ENCODE measurements at regions not wholly inside any gene's neighbourhood (a gene's known extent, or its start where the extent isn't known, plus 50 kb on each side); places are given as distances from the start of the nearest gene placed in this dataset.

- H3K4me3 ChIP-seq (ENCODE audit: low read depth in 1 of 2, low read length in 2 of 2), result no peak overlapping the region
- TF ChIP-seq CTCF (IDR thresholded peaks at IDR 0.05; ENCODE audit: borderline replicate concordance, extremely low read depth, low read length, poor library complexity, severe bottlenecking), result no peak
- no peak for TF ChIP-seq EZH2 (IDR thresholded peaks at IDR 0.05; ENCODE audit: borderline replicate concordance, low read depth, low read length, severe bottlenecking)
- H3K36me3 ChIP-seq (ENCODE audit: insufficient read depth, low read length), result no peaks in the 10 kb centered on the region
- H4K20me1 ChIP-seq (ENCODE audit: insufficient read depth, low read length), result no peaks in the 10 kb centered on the region
- H2AFZ ChIP-seq (ENCODE audit: low read depth, low read length), result no peak overlapping the region
- no peak overlapping the region for H3K27ac ChIP-seq (ENCODE audit: low read length)
- H3K4me2 ChIP-seq (ENCODE audit: insufficient read depth, low read length), result no peak overlapping the region
- H3K4me1 ChIP-seq (ENCODE audit: insufficient read depth, low read length), result no peaks in the 10 kb centered on the region
- no peak overlapping the region for H3K9ac ChIP-seq (ENCODE audit: low read depth, low read length)
- DNase-seq (no peak), ATAC-seq (ENCODE audit: insufficient read depth, low read depth) (no peak)
- H3K9me3 ChIP-seq (ENCODE audit: insufficient read depth, low read length, severe bottlenecking), result peaks cover 4% of the 10 kb centered on the region
- H3K27me3 ChIP-seq (ENCODE audit: insufficient read depth, low read length, poor library complexity), result no peaks in the 10 kb centered on the region
- H3K79me2 ChIP-seq (ENCODE audit: insufficient read depth, low read length), result no peaks in the 10 kb centered on the region
Measured at GRCh38 chr5:128706269-128706668, 168.2 kb upstream of the FBN2 start.

GRCh38 chr5:128708841-128709240, 170.8 kb upstream of the FBN2 start:
- Histone ChIP-seq H4K20me1 (ENCODE audit: insufficient read depth, low read length) (no peaks in the 10 kb centered on the region), H3K27ac (ENCODE audit: low read length) (no peak overlapping the region), H3K27me3 (ENCODE audit: insufficient read depth, low read length, poor library complexity) (no peaks in the 10 kb centered on the region), H3K36me3 (ENCODE audit: insufficient read depth, low read length) (no peaks in the 10 kb centered on the region), H3K9me3 (ENCODE audit: insufficient read depth, low read length, severe bottlenecking) (peaks cover 4% of the 10 kb centered on the region), H3K4me3 (ENCODE audit: low read depth in 1 of 2, low read length in 2 of 2) (no peak overlapping the region), H3K79me2 (ENCODE audit: insufficient read depth, low read length) (no peaks in the 10 kb centered on the region), H2AFZ (ENCODE audit: low read depth, low read length) (no peak overlapping the region), H3K9ac (ENCODE audit: low read depth, low read length) (no peak overlapping the region), H3K4me2 (ENCODE audit: insufficient read depth, low read length) (no peak overlapping the region), H3K4me1 (ENCODE audit: insufficient read depth, low read length) (no peaks in the 10 kb centered on the region)
- ATAC-seq (ENCODE audit: insufficient read depth, low read depth) (no peak), DNase-seq (no peak)
- TF ChIP-seq CTCF (IDR thresholded peaks at IDR 0.05; ENCODE audit: borderline replicate concordance, extremely low read depth, low read length, poor library complexity, severe bottlenecking) (no peak), EZH2 (IDR thresholded peaks at IDR 0.05; ENCODE audit: borderline replicate concordance, low read depth, low read length, severe bottlenecking) (no peak)

GRCh38 chr5:128711216-128711615, 173.2 kb upstream of the FBN2 start:
- no peaks in the 10 kb centered on the region for H3K79me2 ChIP-seq (ENCODE audit: insufficient read depth, low read length)
- no peak overlapping the region for H2AFZ ChIP-seq (ENCODE audit: low read depth, low read length)
- no peaks in the 10 kb centered on the region for H3K36me3 ChIP-seq (ENCODE audit: insufficient read depth, low read length)
- no peak overlapping the region for H3K9ac ChIP-seq (ENCODE audit: low read depth, low read length)
- TF ChIP-seq EZH2 (IDR thresholded peaks at IDR 0.05; ENCODE audit: borderline replicate concordance, low read depth, low read length, severe bottlenecking), result no peak
- TF ChIP-seq CTCF (IDR thresholded peaks at IDR 0.05; ENCODE audit: borderline replicate concordance, extremely low read depth, low read length, poor library complexity, severe bottlenecking), result no peak
- H3K4me1 ChIP-seq (ENCODE audit: insufficient read depth, low read length), result no peaks in the 10 kb centered on the region
- DNase-seq (no peak), ATAC-seq (ENCODE audit: insufficient read depth, low read depth) (no peak)
- H3K4me3 ChIP-seq (ENCODE audit: low read depth in 1 of 2, low read length in 2 of 2), result no peak overlapping the region
- no peak overlapping the region for H3K4me2 ChIP-seq (ENCODE audit: insufficient read depth, low read length)
- peaks cover 4% of the 10 kb centered on the region for H3K9me3 ChIP-seq (ENCODE audit: insufficient read depth, low read length, severe bottlenecking)
- H3K27me3 ChIP-seq (ENCODE audit: insufficient read depth, low read length, poor library complexity), result no peaks in the 10 kb centered on the region
- no peak overlapping the region for H3K27ac ChIP-seq (ENCODE audit: low read length)
- no peaks in the 10 kb centered on the region for H4K20me1 ChIP-seq (ENCODE audit: insufficient read depth, low read length)

GRCh38 chr5:128714551-128714950, 176.5 kb upstream of the FBN2 start:
- no peak overlapping the region for H3K4me2 ChIP-seq (ENCODE audit: insufficient read depth, low read length)
- TF ChIP-seq CTCF (IDR thresholded peaks at IDR 0.05; ENCODE audit: borderline replicate concordance, extremely low read depth, low read length, poor library complexity, severe bottlenecking) (no peak), EZH2 (IDR thresholded peaks at IDR 0.05; ENCODE audit: borderline replicate concordance, low read depth, low read length, severe bottlenecking) (no peak)
- H3K36me3 ChIP-seq (ENCODE audit: insufficient read depth, low read length), result no peaks in the 10 kb centered on the region
- no peak overlapping the region for H3K4me3 ChIP-seq (ENCODE audit: low read depth in 1 of 2, low read length in 2 of 2)
- no peak overlapping the region for H3K27ac ChIP-seq (ENCODE audit: low read length)
- H3K4me1 ChIP-seq (ENCODE audit: insufficient read depth, low read length), result no peaks in the 10 kb centered on the region
- no peak overlapping the region for H3K9ac ChIP-seq (ENCODE audit: low read depth, low read length)
- no peaks in the 10 kb centered on the region for H4K20me1 ChIP-seq (ENCODE audit: insufficient read depth, low read length)
- ATAC-seq (ENCODE audit: insufficient read depth, low read depth) (no peak), DNase-seq (no peak)
- H3K27me3 ChIP-seq (ENCODE audit: insufficient read depth, low read length, poor library complexity), result no peaks in the 10 kb centered on the region
- H3K79me2 ChIP-seq (ENCODE audit: insufficient read depth, low read length), result no peaks in the 10 kb centered on the region
- no peaks in the 10 kb centered on the region for H3K9me3 ChIP-seq (ENCODE audit: insufficient read depth, low read length, severe bottlenecking)
- no peak overlapping the region for H2AFZ ChIP-seq (ENCODE audit: low read depth, low read length)
